ENCODE measurements at regions not wholly inside any gene's neighbourhood (a gene's known extent, or its start where the extent isn't known, plus 50 kb on each side); places are given as distances from the start of the nearest gene placed in this dataset.
"Not testable (repeated sequence)": the region's sequence is repeated elsewhere in the genome, so short reads cannot be mapped to it uniquely, and the experiment has no call there.

DNA sequence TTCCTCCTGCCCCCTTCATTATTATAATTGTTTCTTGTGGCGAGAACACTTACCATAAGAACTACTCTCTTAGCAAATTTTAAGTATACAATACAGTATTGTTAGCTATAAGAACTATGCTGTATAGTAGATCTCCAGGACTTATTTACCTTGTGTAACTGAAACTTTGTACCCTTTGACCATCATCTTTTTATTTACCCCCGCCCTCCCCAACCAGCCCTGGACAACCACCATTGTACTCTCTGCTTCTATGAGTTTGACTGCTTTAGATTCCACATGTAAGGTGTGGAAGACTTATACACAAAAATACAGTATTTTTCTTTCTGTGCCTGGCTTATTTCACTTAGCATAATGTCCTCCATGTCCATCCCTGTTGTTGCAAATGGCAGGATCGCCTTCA is 161.1 kb downstream of the PHF8 start:
- intact Hi-C loops (cut with micrococcal nuclease), result no loop called here
- Mint-ChIP-seq H3K9me3 (no peaks in the 10 kb centered on the region), H3K36me3 (ENCODE audit: low read depth) (no peaks in the 10 kb centered on the region), H3K4me1 (no peaks in the 10 kb centered on the region), H3K4me3 (no peak overlapping the region), H3K27ac (no peak overlapping the region), H3K27me3 (peaks cover 2% of the 10 kb centered on the region)
- DNase-seq (no peak), ATAC-seq (ENCODE audit: low read depth) (no peak)
- TF ChIP-seq, protein P1, sequence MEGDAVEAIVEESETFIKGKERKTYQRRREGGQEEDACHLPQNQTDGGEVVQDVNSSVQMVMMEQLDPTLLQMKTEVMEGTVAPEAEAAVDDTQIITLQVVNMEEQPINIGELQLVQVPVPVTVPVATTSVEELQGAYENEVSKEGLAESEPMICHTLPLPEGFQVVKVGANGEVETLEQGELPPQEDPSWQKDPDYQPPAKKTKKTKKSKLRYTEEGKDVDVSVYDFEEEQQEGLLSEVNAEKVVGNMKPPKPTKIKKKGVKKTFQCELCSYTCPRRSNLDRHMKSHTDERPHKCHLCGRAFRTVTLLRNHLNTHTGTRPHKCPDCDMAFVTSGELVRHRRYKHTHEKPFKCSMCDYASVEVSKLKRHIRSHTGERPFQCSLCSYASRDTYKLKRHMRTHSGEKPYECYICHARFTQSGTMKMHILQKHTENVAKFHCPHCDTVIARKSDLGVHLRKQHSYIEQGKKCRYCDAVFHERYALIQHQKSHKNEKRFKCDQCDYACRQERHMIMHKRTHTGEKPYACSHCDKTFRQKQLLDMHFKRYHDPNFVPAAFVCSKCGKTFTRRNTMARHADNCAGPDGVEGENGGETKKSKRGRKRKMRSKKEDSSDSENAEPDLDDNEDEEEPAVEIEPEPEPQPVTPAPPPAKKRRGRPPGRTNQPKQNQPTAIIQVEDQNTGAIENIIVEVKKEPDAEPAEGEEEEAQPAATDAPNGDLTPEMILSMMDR (IDR thresholded peaks at IDR 0.05), result no peak
- ChIA-PET POLR2A (no interaction called here), CTCF (no interaction called here)

DNA sequence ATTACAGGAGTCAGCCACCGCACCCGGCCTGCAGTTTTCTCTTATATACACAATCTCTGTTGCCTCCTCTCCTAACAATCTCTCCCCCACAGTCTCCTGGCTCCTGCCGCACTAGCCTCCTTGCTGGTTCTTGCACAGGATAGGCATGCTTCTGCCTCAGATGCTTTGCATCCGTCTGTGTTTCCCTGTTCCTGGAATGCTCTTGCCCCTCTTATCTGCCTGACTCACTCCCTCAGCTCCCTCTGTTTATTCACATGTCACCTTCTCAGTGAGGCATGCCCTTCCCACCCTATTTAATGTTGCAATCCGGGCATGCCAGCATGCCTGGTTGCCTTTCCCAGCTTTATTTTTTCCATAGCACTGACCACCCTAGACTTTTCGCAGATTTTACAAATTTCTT is 161.9 kb downstream of the PHF8 start:
- ChIA-PET POLR2A (no interaction called here), CTCF (no interaction called here)
- intact Hi-C loops (cut with micrococcal nuclease), result no loop called here
- DNase-seq (no peak), ATAC-seq (ENCODE audit: low read depth) (no peak)
- Mint-ChIP-seq H3K9me3 (peaks cover 3% of the 10 kb centered on the region), H3K4me1 (no peaks in the 10 kb centered on the region), H3K36me3 (ENCODE audit: low read depth) (no peaks in the 10 kb centered on the region), H3K27ac (no peak overlapping the region), H3K4me3 (no peak overlapping the region), H3K27me3 (no peaks in the 10 kb centered on the region)
- TF ChIP-seq, protein P1 (IDR thresholded peaks at IDR 0.05), result no peak

DNA sequence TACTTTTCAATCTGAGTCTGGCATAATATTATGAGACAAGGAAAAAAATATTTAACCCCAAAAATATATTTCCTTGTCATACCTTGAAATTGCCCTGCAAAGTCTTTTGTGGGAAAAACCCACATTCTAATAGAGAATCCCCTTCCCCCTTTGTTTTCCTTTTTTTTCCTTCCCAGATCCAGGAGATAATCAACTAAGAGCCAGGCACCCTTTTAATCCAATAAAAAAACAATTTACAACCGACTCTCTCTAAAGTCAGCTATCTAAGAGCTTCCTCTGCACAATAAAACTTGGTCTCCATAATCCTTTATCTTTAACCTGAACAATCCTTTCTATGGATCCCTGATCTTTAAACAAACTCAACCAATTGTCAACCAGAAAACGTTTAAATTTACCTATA is 163.5 kb downstream of the PHF8 start:
- DNase-seq; intact Hi-C loops (cut with micrococcal nuclease); H3K4me3 Mint-ChIP-seq; ATAC-seq (ENCODE audit: low read depth); H3K4me1 Mint-ChIP-seq; H3K9me3 Mint-ChIP-seq; H3K36me3 Mint-ChIP-seq (ENCODE audit: low read depth); POLR2A ChIA-PET; H3K27ac Mint-ChIP-seq; H3K27me3 Mint-ChIP-seq; CTCF ChIA-PET: not testable (repeated sequence)

DNA sequence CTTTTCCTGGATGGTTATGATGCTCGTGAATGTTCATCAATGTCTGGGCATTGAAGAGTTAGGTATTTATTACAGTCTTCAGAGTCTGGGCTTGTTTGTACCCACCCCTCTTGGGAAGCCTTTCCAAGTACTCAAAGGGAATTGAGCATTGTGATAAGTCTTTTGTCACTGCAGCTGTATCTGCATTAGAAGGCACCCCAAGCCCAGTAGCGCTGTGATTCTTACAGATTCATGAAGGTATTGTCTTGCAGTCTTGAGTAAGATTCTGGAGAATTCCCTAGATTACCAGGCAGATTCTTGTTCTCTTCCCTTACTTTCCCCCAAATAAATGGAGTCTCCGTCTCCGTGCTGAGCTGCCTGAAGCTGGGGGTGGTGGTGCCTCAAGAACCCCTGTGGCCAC is 173.4 kb upstream of the HUWE1 start:
- intact Hi-C loops (cut with micrococcal nuclease), result no loop called here
- Mint-ChIP-seq H3K4me1 (no peaks in the 10 kb centered on the region), H3K9me3 (no peaks in the 10 kb centered on the region), H3K27ac (no peak overlapping the region), H3K27me3 (peaks cover 7% of the 10 kb centered on the region), H3K36me3 (ENCODE audit: low read depth) (no peaks in the 10 kb centered on the region), H3K4me3 (no peak overlapping the region)
- ChIA-PET POLR2A (no interaction called here), CTCF (no interaction called here)
- ATAC-seq (ENCODE audit: low read depth) (no peak), DNase-seq (no peak)
- TF ChIP-seq, protein P1 (IDR thresholded peaks at IDR 0.05), result no peak

DNA sequence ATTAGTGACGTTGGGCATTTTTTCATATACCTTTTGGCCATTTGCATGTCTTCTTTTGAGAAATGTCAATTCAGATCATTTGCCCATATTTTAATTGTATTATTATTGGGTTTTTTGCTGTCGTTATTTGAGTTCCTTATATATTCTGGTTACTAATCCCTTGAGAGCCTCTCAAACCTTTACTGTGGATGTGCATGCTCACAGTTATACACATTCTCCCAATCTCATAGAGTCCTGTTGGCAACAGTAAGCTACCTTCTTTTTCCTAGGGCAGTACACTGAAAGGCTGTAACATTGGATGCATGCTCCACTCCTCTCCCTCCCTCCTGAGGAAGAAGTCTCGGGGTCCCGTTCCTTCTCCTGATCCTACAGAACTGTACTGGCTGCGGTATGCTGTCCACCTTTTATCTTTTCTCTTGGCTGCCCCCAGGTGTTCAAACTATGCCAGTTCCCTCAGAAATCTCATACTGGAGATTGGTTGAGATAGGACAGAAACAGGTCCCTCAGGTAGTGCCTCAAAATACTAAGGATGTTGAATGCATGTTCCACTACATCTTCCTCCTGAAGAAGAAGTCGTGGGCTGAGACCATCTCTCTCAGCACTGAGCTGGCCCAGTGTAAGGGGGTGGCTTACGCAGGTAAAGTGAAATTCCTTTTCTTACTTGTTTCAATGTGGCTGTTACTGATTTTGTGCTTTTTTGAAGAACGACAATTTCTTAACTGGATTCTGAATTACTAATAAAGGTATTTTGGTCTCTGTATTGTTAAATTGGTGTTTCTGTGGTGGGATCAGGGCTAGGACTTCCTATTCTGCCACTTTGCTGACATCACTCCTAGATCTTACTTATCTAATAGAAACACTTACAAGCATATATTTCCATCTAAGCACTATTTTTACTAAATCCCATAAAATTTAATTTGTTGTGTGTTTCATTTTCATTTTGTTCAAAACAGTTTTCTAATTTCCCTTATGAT is 145.4 kb upstream of the HUWE1 start:
- no peaks in the 10 kb centered on the region for H3K9me3 Mint-ChIP-seq
- no peaks in the 10 kb centered on the region for H3K36me3 Mint-ChIP-seq (ENCODE audit: low read depth)
- ChIA-PET POLR2A (interaction anchor here (1.3 kb wide), 1 partner anchor 153 kb away, joined by 3 read pairs; no protein-coding TSS in a partner anchor), CTCF (interaction anchor here (1.0 to 1.9 kb wide), 2 partner anchors 146 to 153 kb away, joined by 5 to 8 read pairs; partner anchors contain the start of gene HUWE1)
- peak; percentile 67 for ATAC-seq (ENCODE audit: low read depth)
- H3K4me3 Mint-ChIP-seq, result peak overlapping the region; percentile 19
- intact Hi-C loops (cut with micrococcal nuclease), result loop anchor here (1.0 to 10.0 kb wide), 4 partner anchors 118 to 1223 kb away; no protein-coding TSS in a partner anchor
- TF ChIP-seq, protein P1 (IDR thresholded peaks at IDR 0.05), result no peak
- no peaks in the 10 kb centered on the region for H3K27me3 Mint-ChIP-seq
- no peak overlapping the region for H3K27ac Mint-ChIP-seq
- peak; percentile 15 for DNase-seq
- H3K4me1 Mint-ChIP-seq, result peaks cover 2% of the 10 kb centered on the region
